Sigmoid colon (tissue), 4 donors: ENCODE measurements at regions not wholly inside any gene's neighbourhood (a gene's known extent, or its start where the extent isn't known, plus 50 kb on each side); places are given as distances from the start of the nearest gene placed in this dataset.

Source experiments
- CTCF ChIP-seq, 4 experiments: fragments of 450-650 bp in 3 of 4; fragments of 200-600 bp in 1 of 4; IDR thresholded peaks; one replicate each; pipeline ENCODE4 v1.5.1; 2016 to 2019; ENCODE audit warnings: antibody characterized with exemption in 4 of 4, mild to moderate bottlenecking in 3 of 4, moderate library complexity in 2 of 4
- EP300 ChIP-seq, 4 donors: sonication (generic); formaldehyde crosslinking; IDR thresholded peaks; one replicate each; pipeline ENCODE4 v1.6.1; 2017; ENCODE audit warnings: antibody characterized with exemption in 4 of 4
- POLR2A ChIP-seq, 2 donors: fragments of 450-650 bp; IDR thresholded peaks; one replicate each; pipeline ENCODE4 v1.6.1; 2016; ENCODE audit warnings: antibody characterized with exemption in 2 of 2, mild to moderate bottlenecking in 2 of 2, moderate library complexity in 2 of 2
- POLR2AphosphoS5 ChIP-seq, 4 donors: sonication (generic); formaldehyde crosslinking; IDR thresholded peaks; one replicate each; pipeline ENCODE4 v1.6.1; 2017; ENCODE audit warnings: antibody characterized with exemption in 4 of 4

DNA sequence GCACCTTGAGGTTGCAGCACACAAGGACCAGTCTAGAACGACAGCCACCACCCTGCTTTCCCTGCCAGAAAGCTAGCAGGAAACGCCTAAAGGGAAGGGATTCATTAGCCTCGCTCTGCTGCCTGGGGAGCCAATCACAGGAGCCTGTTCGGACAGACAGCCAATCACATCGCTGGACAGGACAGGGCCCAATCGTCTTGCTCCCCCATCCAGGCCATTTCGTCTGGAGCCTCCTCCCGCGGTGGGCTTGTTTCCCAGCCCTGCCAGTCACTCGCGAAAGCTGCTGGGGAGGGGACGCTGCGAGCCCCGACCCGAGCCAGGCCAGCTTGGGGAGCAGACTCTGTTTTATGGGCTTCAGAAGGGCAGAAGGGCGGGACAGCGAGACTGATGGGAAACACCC is 79.8 kb upstream of the NCAM1 start:
- TF ChIP-seq CTCF (IDR thresholded peaks at IDR 0.05) (no peak), POLR2A (IDR thresholded peaks at IDR 0.05) (no peak), EP300 (IDR thresholded peaks at IDR 0.05) (no peak), POLR2AphosphoS5 (IDR thresholded peaks at IDR 0.05) (peak; percentile 13 to 72 (median 54))
